GM12878 (cell line): ENCODE measurements at regions not wholly inside any gene's neighbourhood (a gene's known extent, or its start where the extent isn't known, plus 50 kb on each side); places are given as distances from the start of the nearest gene placed in this dataset.

Source experiments
- ATAC-seq: fragments of 200-7000 bp; cut with Tn5 transposase; 3 replicates; pipeline ENCODE4 v1.9.1; 2020; ENCODE audit warnings: mild to moderate bottlenecking, moderate library complexity
- BruUV-seq: library from RNA; stranded (reverse); fragments of 400-500 nt; replicated peaks from 2 replicates; lab custom pipeline; 2021; lab: Mats Ljungman, UMichigan
- CTCF ChIA-PET: fragments of 300-600 bp; sonication (Branson Sonifier 250); formaldehyde crosslinking; extraction: SDS; loops from one replicate; lab custom pipeline; 2021; ENCODE audit warnings: inconsistent platforms; lab: Yijun Ruan, JAX
- POLR2A ChIA-PET: fragments of 350-600 bp; formaldehyde crosslinking; extraction: SDS; loops from one replicate; lab custom pipeline; 2021; ENCODE audit warnings: inconsistent platforms; lab: Charles Lee
- RAD21 ChIA-PET: fragments of 300-600 bp; sonication (Branson Sonifier 250); formaldehyde crosslinking; loops from one replicate; lab custom pipeline; 2023; ENCODE audit warnings: antibody characterized with exemption; ENCODE audit not compliant: unreplicated experiment; lab: Charles Lee
- SMC1A ChIA-PET: fragments of 300-600 bp; sonication (Branson Sonifier 250); formaldehyde crosslinking; loops from one replicate; lab custom pipeline; 2023; ENCODE audit not compliant: unreplicated experiment, uncharacterized antibody; lab: Charles Lee
- DNase-seq: peaks from one replicate; pipeline ENCODE4 v3.0.0-alpha.2; 2011; ENCODE audit warnings: low read depth, low spot score
- FAIRE-seq: peaks from 3 replicates; lab custom pipeline; 2011; peaks lifted over from hg19 to GRCh38; lab: Jason Lieb, UNC
- H2AFZ ChIP-seq: 2 replicates; pipeline ENCODE4 v1.6.0; 2011; ENCODE audit warnings: low read depth, low read length, control low read depth; ENCODE audit not compliant: control insufficient read depth
- H3K27ac ChIP-seq: 2 replicates; pipeline ENCODE4 v1.5.1; 2011; ENCODE audit warnings: control low read depth; ENCODE audit not compliant: control insufficient read depth, insufficient read depth
- H3K27me3 ChIP-seq, 2 experiments: replicated peaks in 1 of 2; 2 replicates each; pipeline versions ENCODE4 v1.6.0 to v1.6.1; 2011; ENCODE audit warnings: low read length in 1 of 2; ENCODE audit not compliant: control insufficient read depth in 2 of 2, insufficient read depth in 2 of 2
- H3K36me3 ChIP-seq, 2 experiments: 2 replicates each; pipeline ENCODE4 v1.5.1; 2011; ENCODE audit warnings: low read length in 1 of 2; ENCODE audit not compliant: control insufficient read depth in 2 of 2, insufficient read depth in 2 of 2
- H3K4me1 ChIP-seq: 2 replicates; pipeline ENCODE4 v1.6.1; 2011; ENCODE audit warnings: mild to moderate bottlenecking, low read length, moderate library complexity, mixed read lengths; ENCODE audit not compliant: control insufficient read depth, insufficient read depth
- H3K4me2 ChIP-seq: 2 replicates; pipeline ENCODE4 v1.6.0; 2011; ENCODE audit warnings: control low read depth; ENCODE audit not compliant: control insufficient read depth, insufficient read depth
- H3K4me3 ChIP-seq: fragments of 200-600 bp; sonication (generic); 2 replicates; pipeline ENCODE4 v1.5.1; 2016
- H3K79me2 ChIP-seq: 2 replicates; pipeline ENCODE4 v1.6.0; 2011; ENCODE audit warnings: low read length; ENCODE audit not compliant: control insufficient read depth, insufficient read depth
- H3K9ac ChIP-seq: 2 replicates; pipeline ENCODE4 v1.8.0; 2011; ENCODE audit warnings: low read length, control low read depth, mixed read lengths; ENCODE audit not compliant: control insufficient read depth, insufficient read depth
- H3K9me3 ChIP-seq: replicated peaks from 3 replicates; pipeline ENCODE4 v1.5.1; 2011; ENCODE audit warnings: mild to moderate bottlenecking, low read length; ENCODE audit not compliant: control insufficient read depth, insufficient read depth
- H4K20me1 ChIP-seq: 2 replicates; pipeline ENCODE4 v1.6.0; 2011; ENCODE audit not compliant: control insufficient read depth, insufficient read depth
- BACH1 ChIP-seq: fragments of 450-650 bp; IDR thresholded peaks from 2 replicates; pipeline ENCODE4 v1.6.1; 2017; ENCODE audit warnings: mild to moderate bottlenecking, borderline replicate concordance
- CBX3 ChIP-seq: fragments of 200-600 bp; sonication (generic); IDR thresholded peaks from 2 replicates; pipeline ENCODE4 v1.6.1; 2016; ENCODE audit warnings: low read depth, borderline replicate concordance
- CEBPB ChIP-seq, 2 experiments: fragments of 150-350 bp in 1 of 2; IDR thresholded peaks; 2 replicates each; pipeline ENCODE4 v1.6.1; 2012 to 2014; ENCODE audit warnings: low read depth in 2 of 2, low read length in 2 of 2, borderline replicate concordance in 1 of 2, inconsistent platforms in 1 of 2
- CHD1 ChIP-seq: IDR thresholded peaks from 2 replicates; pipeline ENCODE4 v1.6.1; 2012; ENCODE audit warnings: low read depth, low read length, improper control_type of control experiment
- GABPA ChIP-seq: IDR thresholded peaks from 2 replicates; pipeline ENCODE4 v1.6.1; 2014; ENCODE audit warnings: antibody characterized with exemption, low read depth, mild to moderate bottlenecking, inconsistent platforms
- KDM1A ChIP-seq: fragments of 200-600 bp; sonication (generic); IDR thresholded peaks from 2 replicates; pipeline ENCODE4 v1.6.1; 2016; ENCODE audit warnings: borderline replicate concordance
- MTA2 ChIP-seq: fragments of 450-650 bp; IDR thresholded peaks from 2 replicates; pipeline ENCODE4 v1.6.1; 2016; ENCODE audit warnings: low read depth, mild to moderate bottlenecking, moderate library complexity
- SIN3A ChIP-seq: IDR thresholded peaks from 2 replicates; pipeline ENCODE4 v1.6.1; 2012; ENCODE audit warnings: low read depth, low read length, improper control_type of control experiment
- SPI1 ChIP-seq: IDR thresholded peaks from 2 replicates; pipeline ENCODE4 v1.6.1; 2011; ENCODE audit warnings: low read depth, mild to moderate bottlenecking, low read length, moderate library complexity, borderline replicate concordance; ENCODE audit not compliant: insufficient read depth
- STAT3 ChIP-seq: IDR thresholded peaks from 2 replicates; pipeline ENCODE4 v1.6.1; 2011; ENCODE audit warnings: low read depth, low read length, improper control_type of control experiment
- TBL1XR1 ChIP-seq: IDR thresholded peaks from 2 replicates; pipeline ENCODE4 v1.6.1; 2012; ENCODE audit warnings: low read depth, low read length, improper control_type of control experiment
- ZNF207 ChIP-seq: fragments of 450-650 bp; IDR thresholded peaks from 2 replicates; pipeline ENCODE4 v1.6.1; 2014; ENCODE audit warnings: antibody characterized with exemption, mild to moderate bottlenecking, borderline replicate concordance
- ZNF217 ChIP-seq: fragments of 450-650 bp; IDR thresholded peaks from 2 replicates; pipeline ENCODE4 v1.6.1; 2017; ENCODE audit warnings: antibody characterized with exemption, mild to moderate bottlenecking
- WGBS: methylation state at CpG from one replicate; pipeline ENCODE4 v1.1.6; 2016; ENCODE audit warnings: low lambda C conversion rate; ENCODE audit not compliant: insufficient replicate concordance, insufficient coverage; ENCODE audit errors: missing lambda C conversion rate; 5-methylcytosine and 5-hydroxymethylcytosine counted together
- in situ Hi-C: fragments of 300-500 bp; cut with MboI; formaldehyde crosslinking; loops from 9 replicates; pipeline ENCODE4 v1.14.3; 2018; ENCODE audit warnings: mixed read lengths
- intact Hi-C: fragments of 100-400 bp; cut with micrococcal nuclease; formaldehyde crosslinking; loops from one replicate; pipeline ENCODE4 v1.14.2; 2022; ENCODE audit not compliant: unreplicated experiment
- TF ChIP-seq, protein P1 (sequence below): IDR thresholded peaks from 2 replicates; pipeline ENCODE4 v1.6.1; 2011; ENCODE audit warnings: low read depth, mild to moderate bottlenecking, low read length, moderate library complexity, borderline replicate concordance; ENCODE audit errors: extremely low read depth
- TF ChIP-seq, protein P2 (sequence below): fragments of 450-650 bp; formaldehyde crosslinking; IDR thresholded peaks from 2 replicates; pipeline ENCODE4 v1.4.0; 2022; ENCODE audit warnings: mild to moderate bottlenecking, moderate library complexity

- no peaks in the 10 kb centered on the region for H3K27me3 ChIP-seq
- no peaks in the 10 kb centered on the region for H3K9me3 ChIP-seq
- no peak overlapping the region for H3K4me2 ChIP-seq
- WGBS, result 0% methylated on average over 1 of the region's 1 CpG
- no peaks in the 10 kb centered on the region for H3K79me2 ChIP-seq
- FAIRE-seq (no peak), ATAC-seq (no peak), DNase-seq (no peak)
- no peaks in the 10 kb centered on the region for H3K4me1 ChIP-seq
- TF ChIP-seq SIN3A (no peak), GABPA (no peak), SPI1 (no peak), TBL1XR1 (no peak), CHD1 (no peak), ZNF217 (no peak), ZNF207 (no peak), STAT3 (no peak), KDM1A (no peak)
- in situ Hi-C loops, result no loop called here
- ChIA-PET SMC1A (interaction anchor here (1.1 kb wide), 1 partner anchor 13 kb away, joined by 3 read pairs; no protein-coding TSS in a partner anchor), POLR2A (no interaction called here), RAD21 (no interaction called here), CTCF (interaction anchor here (1.3 kb wide), 1 partner anchor 7 kb away, joined by 3 read pairs; no protein-coding TSS in a partner anchor)
- H3K4me3 ChIP-seq, result no peak overlapping the region
- H3K36me3 ChIP-seq, result no peaks in the 10 kb centered on the region
- intact Hi-C loops, result no loop called here
- no peak overlapping the region for H2AFZ ChIP-seq
- H3K9ac ChIP-seq, result no peak overlapping the region
- no peak overlapping the region for H3K27ac ChIP-seq
- H4K20me1 ChIP-seq, result no peaks in the 10 kb centered on the region
- BruUV-seq, result no TSS peak
These were observed 570.9 kb upstream of the ZFP42 start for GRCh38 chr4:187424636-187425035.

- Histone ChIP-seq H3K79me2 (no peaks in the 10 kb centered on the region), H3K9me3 (no peaks in the 10 kb centered on the region), H3K9ac (no peak overlapping the region), H3K27me3 (no peaks in the 10 kb centered on the region), H3K4me3 (no peak overlapping the region), H3K27ac (no peak overlapping the region), H3K4me2 (no peak overlapping the region), H3K36me3 (no peaks in the 10 kb centered on the region), H4K20me1 (no peaks in the 10 kb centered on the region), H2AFZ (no peak overlapping the region), H3K4me1 (no peaks in the 10 kb centered on the region)
- ChIA-PET SMC1A (no interaction called here), POLR2A (no interaction called here), CTCF (no interaction called here), RAD21 (no interaction called here)
- no peak for ATAC-seq
- WGBS, result 69% methylated on average over 2 of the region's 2 CpGs
- no peak for FAIRE-seq
- BruUV-seq, result no TSS peak
- intact Hi-C loops (no loop called here), in situ Hi-C loops (no loop called here)
- DNase-seq, result no peak
- TF ChIP-seq MTA2 (no peak), BACH1 (no peak), CEBPB (IDR thresholded peaks at IDR 0.05; ENCODE audit: borderline replicate concordance in 1 of 2, low read depth in 2 of 2, low read length in 2 of 2) (no peak), CBX3 (no peak)
- TF ChIP-seq, protein P1, sequence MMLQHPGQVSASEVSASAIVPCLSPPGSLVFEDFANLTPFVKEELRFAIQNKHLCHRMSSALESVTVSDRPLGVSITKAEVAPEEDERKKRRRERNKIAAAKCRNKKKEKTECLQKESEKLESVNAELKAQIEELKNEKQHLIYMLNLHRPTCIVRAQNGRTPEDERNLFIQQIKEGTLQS, result no peak
- TF ChIP-seq, protein P2, sequence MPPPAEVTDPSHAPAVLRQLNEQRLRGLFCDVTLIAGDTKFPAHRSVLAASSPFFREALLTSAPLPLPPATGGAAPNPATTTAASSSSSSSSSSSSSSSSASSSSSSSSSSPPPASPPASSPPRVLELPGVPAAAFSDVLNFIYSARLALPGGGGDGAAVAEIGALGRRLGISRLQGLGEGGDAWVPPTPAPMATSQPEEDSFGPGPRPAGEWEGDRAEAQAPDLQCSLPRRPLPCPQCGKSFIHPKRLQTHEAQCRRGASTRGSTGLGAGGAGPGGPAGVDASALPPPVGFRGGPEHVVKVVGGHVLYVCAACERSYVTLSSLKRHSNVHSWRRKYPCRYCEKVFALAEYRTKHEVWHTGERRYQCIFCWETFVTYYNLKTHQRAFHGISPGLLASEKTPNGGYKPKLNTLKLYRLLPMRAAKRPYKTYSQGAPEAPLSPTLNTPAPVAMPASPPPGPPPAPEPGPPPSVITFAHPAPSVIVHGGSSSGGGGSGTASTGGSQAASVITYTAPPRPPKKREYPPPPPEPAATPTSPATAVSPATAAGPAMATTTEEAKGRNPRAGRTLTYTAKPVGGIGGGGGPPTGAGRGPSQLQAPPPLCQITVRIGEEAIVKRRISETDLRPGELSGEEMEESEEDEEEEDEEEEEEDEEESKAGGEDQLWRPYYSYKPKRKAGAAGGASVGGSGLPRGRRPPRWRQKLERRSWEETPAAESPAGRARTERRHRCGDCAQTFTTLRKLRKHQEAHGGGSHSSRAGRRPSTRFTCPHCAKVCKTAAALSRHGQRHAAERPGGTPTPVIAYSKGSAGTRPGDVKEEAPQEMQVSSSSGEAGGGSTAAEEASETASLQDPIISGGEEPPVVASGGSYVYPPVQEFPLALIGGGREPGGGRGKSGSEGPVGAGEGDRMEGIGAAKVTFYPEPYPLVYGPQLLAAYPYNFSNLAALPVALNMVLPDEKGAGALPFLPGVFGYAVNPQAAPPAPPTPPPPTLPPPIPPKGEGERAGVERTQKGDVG (CRISPR knock-in tag), result no peak
These were observed 569.1 kb upstream of the ZFP42 start for GRCh38 chr4:187426511-187426910.
